GM08714 (cell line): ENCODE measurements at regions not wholly inside any gene's neighbourhood (a gene's known extent, or its start where the extent isn't known, plus 50 kb on each side); places are given as distances from the start of the nearest gene placed in this dataset.

ENCODE experiments used
- H3K4me3 ChIP-seq: fragments of 200-500 bp; sonication (Bioruptor generic); 2 replicates; pipeline ENCODE4 v1.5.1; 2014; ENCODE audit warnings: mild to moderate bottlenecking, low read length, inconsistent platforms
- ZNF274 ChIP-seq: IDR thresholded peaks from 2 replicates; pipeline ENCODE4 v1.6.1; 2012; ENCODE audit warnings: mild to moderate bottlenecking, low read depth, low read length

- no peak overlapping the region for H3K4me3 ChIP-seq
- no peak for TF ChIP-seq ZNF274
These were observed 516.9 kb downstream of the TBC1D22A start for GRCh38 chr22:47279337-47279736.

DNA sequence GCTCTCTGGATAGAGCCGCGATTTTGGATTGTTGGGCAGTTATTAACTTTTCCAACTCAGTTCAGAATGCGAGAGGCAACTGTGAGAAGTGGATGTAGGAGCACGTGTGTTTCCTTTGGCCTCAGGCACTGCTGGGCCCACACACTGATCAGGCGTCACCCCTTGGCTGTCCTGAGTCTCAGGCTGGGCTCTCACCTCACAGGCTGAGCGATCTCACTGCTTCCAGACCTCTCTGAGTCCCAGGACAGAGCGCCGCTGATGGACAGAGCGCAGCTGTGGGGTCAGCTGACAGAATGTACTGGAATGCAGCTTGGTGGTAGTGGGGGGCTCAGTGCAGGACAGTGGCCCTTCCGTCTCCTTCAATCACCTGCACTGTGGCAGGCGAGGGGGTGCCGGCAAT, 516.2 kb downstream of the TBC1D22A start:
- TF ChIP-seq ZNF274 = no peak
- H3K4me3 ChIP-seq = no peak overlapping the region

DNA sequence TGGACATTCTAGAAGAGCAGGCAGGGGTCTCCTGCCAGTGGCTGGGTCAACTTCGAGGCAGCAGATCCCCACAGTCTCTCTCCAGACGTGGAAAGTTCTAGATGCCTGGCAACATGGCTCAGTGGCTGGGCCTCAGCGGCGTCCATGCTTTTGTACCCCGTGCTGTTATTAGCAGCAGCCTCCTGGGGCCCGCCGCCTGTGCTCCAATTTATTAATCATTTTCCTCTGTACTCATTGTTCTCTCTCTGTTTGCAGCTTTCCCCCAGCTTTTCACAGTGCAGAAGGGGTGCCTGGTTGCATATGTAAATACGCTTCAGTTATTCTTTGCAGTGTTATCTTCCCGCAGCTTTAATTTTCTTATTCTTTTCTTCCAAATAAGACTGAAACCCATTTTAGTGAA, 515.1 kb downstream of the TBC1D22A start:
- TF ChIP-seq ZNF274 = no peak
- H3K4me3 ChIP-seq = no peak overlapping the region

GRCh38 chr22:47276991-47277390, 514.5 kb downstream of the TBC1D22A start:
- no peak for TF ChIP-seq ZNF274

DNA sequence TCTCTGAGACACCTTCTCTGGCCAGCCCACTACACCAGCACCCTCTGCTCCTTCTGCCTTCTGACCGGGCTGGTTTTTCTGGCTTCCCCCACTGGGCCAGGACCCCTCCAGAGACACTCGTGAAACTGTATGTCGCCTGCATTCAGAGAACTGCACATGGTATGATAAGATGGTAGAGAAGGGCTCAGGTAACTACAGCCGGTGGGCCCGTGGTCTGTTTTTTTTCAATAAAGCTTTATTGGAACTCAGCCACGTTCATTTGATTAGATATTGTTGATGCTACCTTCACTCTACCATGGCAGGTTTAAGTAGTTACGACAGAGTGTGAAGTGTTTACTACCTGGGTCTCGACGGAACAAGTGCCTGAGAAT, 514.0 kb downstream of the TBC1D22A start:
- no peak overlapping the region for H3K4me3 ChIP-seq

More at GRCh38 chr22:47276991-47277390, 514.5 kb downstream of the TBC1D22A start:
- no peak overlapping the region for H3K4me3 ChIP-seq

GRCh38 chr22:47275605-47276449, 513.4 kb downstream of the TBC1D22A start:
- no peak for TF ChIP-seq ZNF274
- H3K4me3 ChIP-seq = no peak overlapping the region

More for the DNA sequence above, 514.0 kb downstream of the TBC1D22A start:
- TF ChIP-seq ZNF274 = no peak

DNA sequence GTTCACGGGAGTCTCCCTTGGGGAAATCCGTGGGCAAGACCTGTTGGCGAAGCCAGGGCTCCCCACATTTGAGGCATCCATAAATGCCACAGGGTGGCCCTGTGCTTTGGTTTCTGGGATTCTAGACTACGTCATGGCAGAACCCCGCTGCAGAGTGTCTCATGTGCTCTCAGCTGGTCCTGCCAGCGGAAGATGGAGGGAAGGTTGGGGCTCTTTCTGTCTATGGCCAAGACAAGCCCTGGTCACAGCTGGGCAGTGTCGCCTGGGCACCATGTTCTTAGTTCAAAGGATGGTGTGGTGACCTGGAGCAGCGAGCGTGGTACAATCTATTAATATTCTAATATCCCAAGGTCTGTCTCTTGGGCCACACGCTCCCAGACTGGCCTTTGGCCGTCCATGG, 511.7 kb downstream of the TBC1D22A start:
- H3K4me3 ChIP-seq = no peak overlapping the region
- TF ChIP-seq ZNF274 = no peak

DNA sequence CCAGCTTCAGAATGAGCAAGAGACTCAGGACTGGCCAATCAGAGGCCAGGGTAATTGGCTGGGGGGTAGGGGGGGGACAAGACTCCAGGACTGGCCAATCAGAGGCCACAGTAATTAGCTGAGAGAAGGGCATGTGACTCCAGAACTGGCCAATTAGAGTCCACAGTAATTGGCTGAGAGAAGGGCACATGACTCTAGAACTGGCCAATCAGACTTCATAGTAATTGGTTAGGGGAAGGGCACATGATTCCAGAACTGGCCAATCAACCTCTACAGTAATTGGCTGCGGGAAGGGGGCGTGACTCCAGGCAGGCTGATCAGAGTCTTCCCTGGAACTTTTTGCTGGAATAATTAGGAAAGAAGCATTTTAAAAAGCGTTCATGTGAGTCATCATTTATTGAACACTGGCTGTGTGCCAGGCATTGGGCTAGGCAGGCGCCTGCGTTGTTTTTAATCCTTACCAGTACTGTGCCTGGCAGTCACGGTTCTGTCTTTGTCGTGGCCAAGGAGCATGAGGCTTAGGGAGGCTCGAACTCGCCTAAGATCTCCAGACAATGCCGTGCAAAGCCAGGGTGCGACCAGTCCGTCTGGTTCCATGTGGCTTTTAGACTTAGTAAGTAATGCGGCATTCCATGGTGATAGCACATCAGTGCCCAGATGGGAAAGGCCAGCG, 508.1 kb downstream of the TBC1D22A start:
- H3K4me3 ChIP-seq = no peak overlapping the region
- no peak for TF ChIP-seq ZNF274

DNA sequence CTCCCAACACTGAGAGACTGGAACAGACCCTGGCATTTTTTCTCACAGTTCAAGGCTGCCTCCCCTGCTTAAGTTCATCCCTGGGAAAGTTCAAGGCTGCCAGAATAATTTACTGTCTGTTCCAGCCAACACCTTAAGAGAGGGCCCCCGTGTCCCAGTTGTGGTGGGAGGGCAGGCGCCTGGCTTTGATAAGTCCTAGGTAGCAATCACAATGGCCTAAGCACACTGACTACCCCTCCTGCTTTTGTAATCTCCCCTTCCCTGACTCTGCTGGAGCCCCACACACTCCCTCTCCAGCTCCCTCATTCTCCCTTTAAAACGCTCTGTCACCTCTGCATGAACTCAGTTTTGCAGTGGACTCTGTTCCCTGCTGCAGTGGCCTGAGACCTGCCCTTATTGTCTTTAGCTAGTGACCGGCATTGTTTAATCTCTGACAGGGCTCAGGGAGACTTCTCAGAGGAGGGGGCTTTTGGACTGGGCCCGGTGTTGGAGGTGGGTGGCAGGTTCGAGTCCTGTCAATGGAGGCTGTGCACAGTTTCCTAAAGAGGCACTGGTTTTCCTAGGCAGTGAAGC, 507.2 kb downstream of the TBC1D22A start:
- no peak for TF ChIP-seq ZNF274
- no peak overlapping the region for H3K4me3 ChIP-seq

DNA sequence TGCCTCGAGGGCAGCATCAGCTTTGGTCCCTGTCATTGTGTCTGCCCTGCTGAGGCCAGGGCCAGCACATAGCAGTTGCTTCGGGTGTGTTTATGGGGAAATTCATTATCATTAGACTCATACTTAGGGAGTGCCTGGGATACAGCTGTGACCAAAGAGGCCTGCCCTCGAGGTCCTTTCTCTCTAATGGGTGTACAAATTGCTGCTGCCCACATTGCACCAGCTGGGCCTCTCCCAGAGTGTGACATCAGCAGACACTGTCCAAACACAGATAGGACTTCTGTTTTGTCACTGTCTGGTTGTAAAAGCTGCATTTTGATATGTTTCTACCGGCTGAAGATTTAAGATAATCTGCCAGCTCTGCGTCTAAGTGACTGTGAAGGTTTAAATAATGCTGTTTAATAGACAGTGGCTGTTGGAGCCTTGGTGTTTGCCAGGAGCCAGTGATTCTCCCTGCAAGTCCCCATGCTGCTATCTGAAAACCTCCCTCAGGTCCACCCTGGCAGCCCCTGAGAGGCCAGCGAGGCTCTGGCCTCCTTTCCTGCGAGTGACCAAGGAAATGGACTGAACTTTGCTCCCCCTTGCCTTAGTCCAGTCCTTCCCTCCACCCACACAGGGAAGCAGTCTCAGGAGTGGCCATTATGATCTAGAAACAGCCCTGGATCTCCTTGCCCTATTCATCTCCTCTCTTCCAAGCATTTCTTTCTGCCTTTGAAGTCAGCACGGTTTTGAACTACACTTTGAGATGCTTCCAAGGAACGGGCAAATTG, 505.2 kb downstream of the TBC1D22A start:
- TF ChIP-seq ZNF274 = no peak
- no peak overlapping the region for H3K4me3 ChIP-seq

- no peak overlapping the region for H3K4me3 ChIP-seq
- TF ChIP-seq ZNF274 = no peak
These were observed 503.9 kb downstream of the TBC1D22A start for GRCh38 chr22:47266329-47266728.

- H3K4me3 ChIP-seq = no peak overlapping the region
- TF ChIP-seq ZNF274 = no peak
These were observed 498.1 kb downstream of the TBC1D22A start for GRCh38 chr22:47260551-47260950.

DNA sequence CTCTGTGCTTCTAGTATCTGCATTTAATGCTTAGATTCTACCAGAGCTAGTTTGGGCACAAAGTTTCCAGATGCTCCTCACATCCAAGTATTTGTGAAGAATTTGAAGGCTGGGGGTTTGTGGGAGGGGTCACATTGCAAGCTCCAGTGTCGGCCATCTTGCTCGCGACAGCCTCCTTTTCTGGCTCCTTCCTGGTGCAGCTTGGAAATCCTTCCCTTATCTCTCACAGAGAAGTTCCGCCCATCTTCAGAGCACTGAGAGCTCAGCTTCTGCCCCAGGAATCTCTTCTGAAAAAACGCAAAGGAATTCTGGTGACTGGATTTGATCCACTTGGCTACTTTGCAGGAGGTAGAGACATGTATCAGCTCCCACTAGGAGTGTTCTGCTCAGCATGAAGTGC, 497.5 kb downstream of the TBC1D22A start:
- no peak overlapping the region for H3K4me3 ChIP-seq
- no peak for TF ChIP-seq ZNF274

GRCh38 chr22:47259049-47259448, 496.6 kb downstream of the TBC1D22A start:
- H3K4me3 ChIP-seq = no peak overlapping the region
- no peak for TF ChIP-seq ZNF274

DNA sequence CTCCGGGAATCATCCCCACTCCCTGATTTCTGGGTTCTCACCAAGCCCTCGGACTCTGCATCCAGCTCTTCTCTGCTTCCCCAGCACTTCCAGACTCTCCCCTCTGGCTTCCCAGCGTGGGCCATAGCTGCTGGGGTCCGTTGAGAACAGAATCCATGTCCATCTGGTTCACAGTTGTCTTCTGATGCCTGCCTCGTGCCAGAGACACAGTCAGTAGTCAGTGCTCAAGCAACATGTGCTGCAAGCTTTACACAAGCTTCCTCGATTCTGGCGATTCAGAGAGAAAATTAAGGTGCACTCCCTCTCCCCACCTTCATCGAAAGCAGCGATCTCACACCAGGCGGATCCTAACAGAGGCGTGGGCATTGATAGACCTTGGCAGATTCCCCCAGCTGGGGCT, 495.5 kb downstream of the TBC1D22A start:
- H3K4me3 ChIP-seq = no peak overlapping the region
- no peak for TF ChIP-seq ZNF274
